Stimulated activated CD4-positive, alpha-beta T cell treated with anti-CD3 and anti-CD28 coated beads, Interleukin-15, amount 100 ng/mL, for 24 hours (primary cell): ENCODE measurements at regions not wholly inside any gene's neighbourhood (a gene's known extent, or its start where the extent isn't known, plus 50 kb on each side); places are given as distances from the start of the nearest gene placed in this dataset.
"Not testable (repeated sequence)": the region's sequence is repeated elsewhere in the genome, so short reads cannot be mapped to it uniquely, and the experiment has no call there.

ENCODE experiments used
- DNase-seq: peaks from one replicate; pipeline ENCODE4 v3.0.0-alpha.2; 2020

GRCh38 chr13:28607187-28607955, 51.6 kb upstream of the POMP start:
- no peak for DNase-seq

GRCh38 chr13:28606466-28606865, 52.5 kb upstream of the POMP start:
- no peak for DNase-seq

- not testable (repeated sequence) for DNase-seq
Measured at GRCh38 chr13:28605147-28605546, 53.8 kb upstream of the POMP start.

- no peak for DNase-seq
Measured at GRCh38 chr13:28603043-28603664, 55.8 kb upstream of the POMP start.

GRCh38 chr13:28602580-28602979, 56.4 kb upstream of the POMP start:
- no peak for DNase-seq

GRCh38 chr13:28601581-28601980, 57.3 kb upstream of the POMP start:
- DNase-seq: no peak

- no peak for DNase-seq
Measured at GRCh38 chr13:28597641-28598040, 61.3 kb upstream of the POMP start.

- no peak for DNase-seq
Measured at GRCh38 chr13:28590461-28590860, 68.5 kb upstream of the POMP start.

- DNase-seq: no peak
Measured at GRCh38 chr13:28588296-28588695, 70.6 kb upstream of the POMP start.

GRCh38 chr13:28587174-28587540, 71.8 kb upstream of the POMP start:
- DNase-seq: no peak

- DNase-seq: no peak
Measured at GRCh38 chr13:28586439-28587173, 72.3 kb upstream of the POMP start.

- no peak for DNase-seq
Measured at GRCh38 chr13:28585561-28585960, 73.4 kb upstream of the POMP start.

GRCh38 chr13:28584873-28585381, 74.0 kb upstream of the POMP start:
- no peak for DNase-seq

- DNase-seq: no peak
Measured at GRCh38 chr13:28583651-28584091, 75.3 kb upstream of the POMP start.

GRCh38 chr13:28582892-28583240, 76.1 kb upstream of the POMP start:
- DNase-seq: no peak

- peak; percentile 11 for DNase-seq
Measured at GRCh38 chr13:28582225-28582891, 76.6 kb upstream of the POMP start.

- DNase-seq: no peak
Measured at GRCh38 chr13:28581451-28581850, 77.5 kb upstream of the POMP start.

GRCh38 chr13:28579736-28580135, 79.2 kb upstream of the POMP start:
- DNase-seq: no peak

- DNase-seq: no peak
Measured at GRCh38 chr13:28579322-28579721, 79.6 kb upstream of the POMP start.

GRCh38 chr13:28576067-28576466, 81.1 kb upstream of the FLT1 start:
- DNase-seq: no peak

- no peak for DNase-seq
Measured at GRCh38 chr13:28575200-28575599, 80.3 kb upstream of the FLT1 start.

- DNase-seq: peak; percentile 60
Measured at GRCh38 chr13:28574617-28575142, 79.8 kb upstream of the FLT1 start.
